ENCODE measurements at regions not wholly inside any gene's neighbourhood (a gene's known extent, or its start where the extent isn't known, plus 50 kb on each side); places are given as distances from the start of the nearest gene placed in this dataset.
"Not testable (repeated sequence)": the region's sequence is repeated elsewhere in the genome, so short reads cannot be mapped to it uniquely, and the experiment has no call there.

DNA sequence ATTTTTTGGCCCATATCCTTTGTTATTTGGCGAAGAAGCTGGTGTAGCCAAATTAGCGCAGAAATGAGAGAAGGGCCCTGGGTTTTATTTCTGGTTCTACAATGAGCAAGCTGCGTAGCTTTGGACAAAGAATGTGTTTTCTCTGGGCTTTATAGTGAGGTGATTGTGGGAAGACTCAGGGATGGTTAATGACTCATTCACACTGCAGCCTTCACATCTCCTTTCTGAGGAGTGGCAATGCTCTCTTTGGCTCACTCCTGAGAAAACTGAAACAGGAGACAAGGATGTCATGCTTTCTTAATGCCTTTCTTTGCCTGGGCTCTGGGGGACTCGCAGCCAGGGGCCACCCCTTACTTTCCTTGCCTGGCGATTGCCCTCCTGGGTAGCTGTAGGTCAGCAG is 271.0 kb upstream of the PODXL start:
- no peaks in the 10 kb centered on the region for H3K27me3 ChIP-seq
- no peak overlapping the region for H3K4me3 ChIP-seq
- DNase-seq, result no peak
- no peaks in the 10 kb centered on the region for H3K9me3 ChIP-seq
- H3K36me3 ChIP-seq, result no peaks in the 10 kb centered on the region

DNA sequence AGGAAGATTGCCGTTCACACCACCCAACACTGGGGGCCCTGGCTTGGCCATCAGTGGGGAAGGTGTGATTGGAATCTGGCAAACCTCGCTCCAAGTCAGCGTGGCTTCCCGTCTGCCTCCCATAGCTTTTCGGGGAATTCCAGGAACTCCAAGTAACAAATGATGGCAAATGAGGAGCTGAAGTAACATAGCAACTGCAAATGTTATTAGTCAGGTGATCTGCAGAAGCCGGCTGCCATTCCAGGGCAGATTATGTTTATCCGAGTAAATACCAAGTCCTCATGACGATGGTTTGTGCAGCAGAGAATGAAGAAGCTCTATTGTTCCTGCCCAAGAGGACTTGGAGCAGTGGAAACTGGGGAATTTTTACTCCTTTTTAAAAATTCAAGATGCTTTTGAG is 270.5 kb upstream of the PODXL start:
- no peak overlapping the region for H3K4me3 ChIP-seq

DNA sequence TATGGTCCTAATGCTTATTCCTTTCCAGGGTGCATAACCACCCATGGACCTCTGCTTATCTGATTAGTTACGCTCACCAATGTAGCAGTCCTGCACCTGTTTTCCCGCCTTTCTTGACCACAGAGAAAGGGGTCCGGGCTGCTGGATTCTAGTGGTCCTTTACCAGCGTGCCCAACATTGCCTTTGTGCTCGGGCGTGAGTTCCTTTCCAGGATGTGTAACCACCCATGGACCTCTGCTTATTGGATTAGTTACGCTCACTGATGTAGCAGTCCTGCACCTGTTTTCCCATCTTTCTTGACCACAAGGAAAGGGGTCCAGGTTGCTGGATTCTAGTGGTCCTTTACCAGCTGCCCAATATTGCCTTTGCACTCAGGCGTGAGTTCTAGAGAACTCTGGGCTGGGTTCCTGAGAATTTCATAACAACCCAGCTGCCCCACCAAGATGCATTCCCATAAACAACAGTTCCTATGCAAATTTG is 267.6 kb upstream of the PODXL start:
- not testable (repeated sequence) for H3K4me3 ChIP-seq, H3K9me3 ChIP-seq, DNase-seq, H3K36me3 ChIP-seq, H3K27me3 ChIP-seq

More for the DNA sequence above, 270.5 kb upstream of the PODXL start:
- DNase-seq, result no peak
- Histone ChIP-seq H3K27me3 (no peaks in the 10 kb centered on the region), H3K36me3 (no peaks in the 10 kb centered on the region), H3K9me3 (no peaks in the 10 kb centered on the region)

DNA sequence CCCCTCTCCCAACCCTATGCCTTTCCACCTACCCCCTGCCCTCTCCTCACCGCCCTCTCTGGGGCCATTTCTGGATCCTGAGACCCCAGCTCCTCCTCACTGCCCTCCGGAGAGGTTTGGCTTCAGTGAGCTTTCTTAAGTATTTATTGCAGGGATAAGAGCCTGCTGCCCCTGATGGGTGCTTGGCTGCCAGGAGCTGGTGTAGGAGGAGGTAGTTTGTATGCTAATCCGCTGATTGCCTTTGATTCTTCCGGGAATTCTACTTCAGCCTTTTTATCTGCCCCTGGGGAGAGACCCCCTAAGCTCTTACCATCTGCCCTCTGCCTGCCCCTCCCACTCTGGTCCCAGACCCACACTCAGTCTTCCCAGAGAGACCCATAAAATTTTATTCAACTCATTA is 263.5 kb upstream of the PODXL start:
- H3K36me3 ChIP-seq, result no peaks in the 10 kb centered on the region
- DNase-seq, result no peak

DNA sequence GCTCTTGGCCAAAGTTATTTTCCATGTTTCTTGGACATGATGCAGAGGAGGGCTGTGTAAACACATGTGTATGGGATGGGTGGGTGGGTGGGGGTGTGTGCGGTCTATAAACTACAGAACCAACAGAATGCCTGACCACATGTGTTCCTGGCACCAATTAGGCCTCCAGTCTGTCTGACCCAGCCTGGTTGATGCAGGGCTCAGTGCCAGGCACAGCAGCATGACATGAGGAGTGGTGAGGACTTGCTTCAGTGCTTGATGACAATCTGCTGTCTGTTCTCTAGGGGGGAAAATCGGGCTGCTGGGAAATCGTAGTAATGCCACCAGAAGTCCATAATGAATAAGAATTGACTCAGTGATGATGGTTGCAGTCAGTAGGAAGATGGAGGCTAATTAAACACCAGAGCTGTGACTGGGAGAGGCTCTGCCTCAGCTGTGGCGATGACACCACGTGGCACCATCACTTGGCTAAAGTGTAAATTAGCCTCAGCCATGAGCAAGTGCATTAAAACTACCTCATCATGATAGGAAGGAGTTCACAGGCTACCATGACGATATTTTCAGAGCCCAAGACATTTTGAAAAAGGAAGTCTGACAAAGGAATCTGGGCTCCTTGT is 260.1 kb upstream of the PODXL start:
- no peaks in the 10 kb centered on the region for H3K36me3 ChIP-seq
- no peak for DNase-seq
- no peaks in the 10 kb centered on the region for H3K9me3 ChIP-seq
- H3K4me3 ChIP-seq, result no peak overlapping the region
- no peaks in the 10 kb centered on the region for H3K27me3 ChIP-seq

More for the DNA sequence above, 263.5 kb upstream of the PODXL start:
- Histone ChIP-seq H3K4me3 (no peak overlapping the region), H3K9me3 (no peaks in the 10 kb centered on the region), H3K27me3 (no peaks in the 10 kb centered on the region)

DNA sequence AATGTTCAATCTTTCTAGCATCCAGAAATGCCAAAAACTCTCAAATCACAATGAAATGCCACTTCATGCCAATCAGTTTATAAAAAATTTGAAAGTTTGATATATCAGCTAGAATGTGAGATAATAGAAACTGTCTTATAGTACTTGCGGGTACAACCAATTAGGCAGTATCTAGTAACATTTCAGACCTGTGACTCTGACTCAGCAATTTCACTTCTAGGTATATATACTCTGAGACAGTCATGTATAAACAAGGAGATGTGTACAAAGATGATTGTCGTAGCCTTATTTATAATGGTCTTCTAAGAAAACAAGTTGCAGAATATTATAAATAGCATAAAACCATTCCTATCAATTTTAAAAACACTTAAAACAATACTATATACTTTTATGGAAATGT is 252.3 kb upstream of the PODXL start:
- Histone ChIP-seq H3K4me3 (no peak overlapping the region), H3K27me3 (no peaks in the 10 kb centered on the region), H3K36me3 (no peaks in the 10 kb centered on the region), H3K9me3 (no peaks in the 10 kb centered on the region)
- DNase-seq, result no peak

DNA sequence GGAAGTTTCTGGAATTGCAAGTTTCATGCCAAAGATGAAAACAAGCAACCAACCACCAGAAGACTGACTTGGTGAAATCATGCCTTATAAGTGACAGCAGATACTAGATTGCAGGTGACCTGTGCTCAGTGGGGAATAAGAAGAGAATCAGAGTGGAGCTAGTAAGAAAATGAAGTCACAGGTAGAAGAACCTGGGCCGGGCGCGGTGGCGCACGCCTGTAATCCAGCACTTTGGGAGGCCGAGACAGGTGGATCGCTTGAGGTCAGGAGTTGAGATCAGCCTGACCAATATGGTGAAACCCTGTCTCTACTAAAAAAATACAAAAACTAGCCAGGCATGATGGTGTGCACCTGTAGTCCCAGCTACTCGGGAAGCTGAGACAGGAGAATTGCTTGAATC is 251.7 kb upstream of the PODXL start:
- H3K27me3 ChIP-seq, H3K36me3 ChIP-seq, H3K4me3 ChIP-seq, DNase-seq, H3K9me3 ChIP-seq: not testable (repeated sequence)

DNA sequence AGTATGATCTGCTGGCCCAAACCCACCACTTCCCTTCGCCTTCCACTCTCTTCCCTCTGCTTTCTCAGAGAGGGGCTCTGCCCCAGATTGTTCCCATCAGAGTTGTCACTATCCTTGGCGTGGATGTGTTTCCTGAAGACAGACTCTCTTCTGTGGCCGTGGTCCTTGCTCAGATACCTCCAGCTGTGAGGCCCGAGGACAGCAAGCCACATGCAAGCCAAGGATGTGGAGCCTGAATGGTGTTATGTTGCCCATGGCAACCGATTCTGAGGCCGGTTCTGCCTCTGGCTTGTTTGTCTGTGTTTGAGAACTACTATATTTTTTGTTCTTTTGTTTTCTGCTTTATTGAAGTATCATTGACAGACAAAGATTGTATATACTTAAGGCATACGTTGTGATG is 247.4 kb upstream of the PODXL start:
- no peak overlapping the region for H3K4me3 ChIP-seq
- no peak for DNase-seq
- no peaks in the 10 kb centered on the region for H3K27me3 ChIP-seq
- H3K9me3 ChIP-seq, result no peaks in the 10 kb centered on the region
- no peaks in the 10 kb centered on the region for H3K36me3 ChIP-seq

DNA sequence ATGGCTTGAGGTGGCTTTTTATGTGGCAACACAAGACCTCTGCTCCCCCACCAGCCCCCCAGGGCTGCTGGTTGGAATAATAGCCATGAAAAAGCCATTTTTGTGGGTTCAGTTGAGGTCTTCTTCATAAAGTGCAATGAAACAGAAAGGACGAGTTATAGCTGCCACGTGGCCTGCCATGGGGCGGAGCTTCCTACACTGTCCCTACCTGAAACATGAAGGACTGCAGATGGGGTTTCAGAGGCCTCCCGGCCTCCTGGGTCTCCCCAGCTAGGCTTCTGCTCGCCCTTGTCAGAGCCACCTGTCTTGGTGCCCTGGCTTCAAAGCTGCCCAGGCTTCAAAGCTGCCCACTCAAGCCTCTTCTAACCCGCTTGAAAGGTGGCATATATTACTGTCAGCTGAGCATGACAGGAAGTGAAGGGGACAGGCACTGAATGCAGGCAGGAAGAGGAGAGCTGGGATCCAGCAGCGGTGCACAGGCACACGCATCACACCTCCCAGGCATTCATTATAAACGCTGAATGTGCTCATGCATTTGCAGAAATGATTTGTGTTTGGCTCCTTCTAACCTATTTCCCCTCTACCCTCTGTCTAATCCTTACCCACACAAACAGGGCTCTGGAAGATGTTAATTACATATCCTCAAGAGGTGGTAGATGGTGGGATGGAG is 245.9 kb upstream of the PODXL start:
- H3K36me3 ChIP-seq, result no peaks in the 10 kb centered on the region
- no peak overlapping the region for H3K4me3 ChIP-seq
- H3K27me3 ChIP-seq, result no peaks in the 10 kb centered on the region
- DNase-seq, result no peak
- H3K9me3 ChIP-seq, result no peaks in the 10 kb centered on the region

DNA sequence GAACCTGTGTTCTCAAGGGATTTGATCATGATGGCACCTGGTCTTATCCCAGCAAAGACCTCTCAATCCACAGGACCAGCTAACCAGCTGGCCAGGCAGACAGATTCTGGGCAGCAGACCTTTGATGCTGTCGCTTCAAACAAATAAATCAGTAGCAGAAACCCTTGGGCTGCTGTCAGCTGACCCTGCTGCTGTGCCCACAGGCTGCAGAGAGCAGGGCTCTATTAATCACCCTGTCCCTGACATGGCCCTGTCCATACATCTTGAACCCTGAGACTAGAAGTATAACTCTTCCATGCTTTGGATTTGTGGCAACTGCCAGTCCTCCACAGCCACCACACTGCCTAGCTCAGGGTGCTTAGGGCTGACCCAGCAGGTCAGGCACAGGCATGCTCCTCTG is 244.1 kb upstream of the PODXL start:
- DNase-seq, result no peak
- Histone ChIP-seq H3K9me3 (no peaks in the 10 kb centered on the region), H3K36me3 (no peaks in the 10 kb centered on the region), H3K27me3 (no peaks in the 10 kb centered on the region), H3K4me3 (no peak overlapping the region)

DNA sequence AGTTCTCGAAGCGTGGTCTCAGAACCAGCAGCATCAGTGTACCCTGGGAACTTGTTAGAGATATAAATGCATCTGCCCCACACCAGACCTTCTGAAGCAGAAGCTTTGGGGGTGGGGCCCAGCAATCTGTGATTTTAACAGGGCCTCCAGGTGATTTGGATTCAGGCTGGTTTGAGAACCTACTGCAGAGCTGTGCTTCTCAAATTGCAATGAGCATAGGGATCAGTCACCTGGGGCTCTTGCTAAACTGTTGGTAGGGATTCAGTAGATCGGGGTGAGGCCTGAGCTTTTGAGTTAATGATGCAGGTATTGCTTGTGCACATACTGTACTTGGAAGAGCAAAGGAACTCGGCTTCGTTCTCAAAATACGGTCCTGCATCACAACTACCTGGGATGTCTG is 243.6 kb upstream of the PODXL start:
- Histone ChIP-seq H3K27me3 (no peaks in the 10 kb centered on the region), H3K36me3 (no peaks in the 10 kb centered on the region), H3K4me3 (no peak overlapping the region), H3K9me3 (no peaks in the 10 kb centered on the region)
- DNase-seq, result no peak

DNA sequence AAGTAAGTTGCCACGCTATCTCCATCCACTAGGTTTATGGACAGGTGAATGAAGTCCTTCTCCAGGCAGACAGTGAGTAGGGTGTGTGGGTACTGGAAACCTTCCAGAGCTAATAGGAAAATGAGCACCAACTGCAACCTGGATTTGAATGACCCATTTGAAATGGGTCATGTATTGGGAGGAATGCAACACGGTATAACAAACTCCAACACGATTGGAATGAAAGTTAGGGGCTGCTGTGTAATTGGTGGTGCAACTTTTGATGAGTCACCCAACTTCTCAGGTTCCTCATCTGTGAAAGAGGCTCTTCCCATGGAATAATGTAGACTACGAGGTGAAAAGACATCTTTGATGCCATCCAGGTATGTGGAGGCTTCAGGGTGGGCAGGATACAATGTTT is 241.4 kb upstream of the PODXL start:
- Histone ChIP-seq H3K4me3 (no peak overlapping the region), H3K36me3 (no peaks in the 10 kb centered on the region), H3K27me3 (no peaks in the 10 kb centered on the region), H3K9me3 (no peaks in the 10 kb centered on the region)
- DNase-seq, result no peak

DNA sequence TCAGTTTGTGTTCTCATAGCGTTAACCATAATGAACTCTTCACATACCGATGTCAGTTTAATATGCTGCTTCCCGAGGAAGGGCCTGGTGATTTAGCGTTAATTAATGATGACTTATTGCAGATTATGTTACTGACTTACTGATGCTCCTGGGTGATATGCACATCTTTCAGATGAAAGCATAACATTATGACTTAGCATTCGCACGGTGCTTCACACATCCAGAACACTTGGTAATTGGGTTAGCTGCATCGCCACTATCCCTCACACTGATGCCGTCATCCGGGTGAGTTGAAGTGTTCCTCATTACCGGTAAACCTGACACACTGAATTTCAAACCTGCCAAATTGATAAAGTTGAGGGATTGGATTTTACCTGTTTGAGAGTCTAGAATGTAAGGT is 239.0 kb upstream of the PODXL start:
- H3K36me3 ChIP-seq, result no peaks in the 10 kb centered on the region
- DNase-seq, result no peak
- H3K27me3 ChIP-seq, result no peaks in the 10 kb centered on the region
- no peaks in the 10 kb centered on the region for H3K9me3 ChIP-seq
- no peak overlapping the region for H3K4me3 ChIP-seq

DNA sequence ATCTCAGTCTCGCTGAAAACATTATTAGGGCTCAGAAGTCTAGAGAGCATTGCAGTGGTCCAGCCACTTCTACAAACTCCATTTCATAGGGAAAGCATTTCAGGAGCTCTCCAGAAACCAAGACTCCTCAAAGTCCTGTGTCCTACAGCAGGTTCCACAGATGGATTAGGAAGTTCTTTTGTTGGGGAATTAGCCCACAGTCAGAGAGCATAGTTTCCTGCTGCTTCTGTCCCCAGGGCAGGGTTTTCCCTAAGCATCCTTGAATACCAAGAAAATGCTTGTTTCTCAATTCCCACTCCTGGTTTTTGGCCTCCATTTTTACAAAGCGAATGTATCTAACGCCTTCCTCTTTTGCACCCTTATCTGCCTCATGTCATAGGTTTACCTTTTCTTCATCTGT is 235.9 kb upstream of the PODXL start:
- H3K4me3 ChIP-seq, result no peak overlapping the region
- H3K9me3 ChIP-seq, result no peaks in the 10 kb centered on the region
- no peaks in the 10 kb centered on the region for H3K27me3 ChIP-seq
- DNase-seq, result no peak
- H3K36me3 ChIP-seq, result no peaks in the 10 kb centered on the region

DNA sequence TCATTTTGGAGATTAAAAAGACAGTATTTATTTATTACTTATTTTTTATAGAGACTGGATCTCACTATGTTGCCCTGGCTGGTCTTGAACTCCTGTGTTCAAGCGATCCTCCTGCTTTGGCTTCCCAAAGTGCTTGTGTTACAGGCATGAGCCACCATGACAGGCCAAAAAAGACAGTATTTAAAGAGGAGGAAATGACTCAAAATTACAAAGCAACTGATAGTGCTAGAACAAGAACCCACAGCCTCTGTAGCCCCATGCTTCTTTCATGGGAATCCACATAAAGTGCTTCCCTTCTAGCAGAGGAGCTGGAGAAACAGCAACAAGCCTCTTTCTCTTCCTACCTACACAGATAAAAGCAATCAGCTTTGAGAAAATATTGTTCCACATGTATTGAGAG is 230.7 kb upstream of the PODXL start:
- Histone ChIP-seq H3K27me3 (no peaks in the 10 kb centered on the region), H3K4me3 (no peak overlapping the region), H3K36me3 (no peaks in the 10 kb centered on the region), H3K9me3 (no peaks in the 10 kb centered on the region)
- DNase-seq, result no peak

DNA sequence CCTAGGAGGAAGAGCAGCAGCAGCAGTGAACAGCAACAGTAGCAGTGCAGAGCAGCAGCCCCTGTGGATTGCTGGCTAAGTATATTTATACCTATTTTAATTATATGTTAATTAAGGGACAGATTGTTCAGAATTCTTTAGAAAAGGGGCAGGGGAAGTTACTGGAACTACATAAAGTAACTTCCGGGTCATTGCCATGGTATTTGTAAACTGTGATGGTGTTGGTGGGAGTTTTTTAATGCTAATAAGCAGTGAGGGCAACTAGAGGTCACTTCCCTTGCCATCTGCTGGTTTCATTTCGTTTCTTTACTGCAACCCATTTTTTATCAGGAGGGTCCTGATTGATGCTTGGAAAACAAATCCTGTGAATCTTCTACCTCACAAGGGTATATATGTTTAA is 229.8 kb upstream of the PODXL start:
- Histone ChIP-seq H3K27me3 (no peaks in the 10 kb centered on the region), H3K4me3 (no peak overlapping the region), H3K36me3 (no peaks in the 10 kb centered on the region), H3K9me3 (no peaks in the 10 kb centered on the region)
- DNase-seq, result no peak

DNA sequence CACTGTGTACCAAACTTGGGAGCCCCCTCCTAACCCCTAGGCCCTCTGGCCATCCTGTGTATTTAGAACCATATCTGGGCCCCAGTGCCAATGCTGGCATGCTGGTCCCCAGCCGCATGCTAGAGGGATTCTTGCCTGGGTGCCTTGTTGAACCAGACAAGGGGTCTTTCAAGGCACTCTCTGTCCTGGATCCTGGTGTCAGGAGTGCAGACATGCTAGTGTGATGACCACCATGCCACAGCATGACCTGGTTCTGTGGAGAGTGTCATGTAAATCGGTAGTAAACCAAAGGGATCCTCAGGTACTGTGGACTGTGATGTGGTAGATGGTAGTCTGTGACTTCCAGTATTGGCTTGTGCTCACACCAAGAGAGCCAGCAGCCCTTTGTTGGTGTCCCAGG is 222.2 kb upstream of the PODXL start:
- H3K27me3 ChIP-seq, result peaks cover 6% of the 10 kb centered on the region; the same call in 1 of the 2 replicates
- H3K9me3 ChIP-seq, result no peaks in the 10 kb centered on the region
- no peak for DNase-seq
- no peaks in the 10 kb centered on the region for H3K36me3 ChIP-seq
- no peak overlapping the region for H3K4me3 ChIP-seq

DNA sequence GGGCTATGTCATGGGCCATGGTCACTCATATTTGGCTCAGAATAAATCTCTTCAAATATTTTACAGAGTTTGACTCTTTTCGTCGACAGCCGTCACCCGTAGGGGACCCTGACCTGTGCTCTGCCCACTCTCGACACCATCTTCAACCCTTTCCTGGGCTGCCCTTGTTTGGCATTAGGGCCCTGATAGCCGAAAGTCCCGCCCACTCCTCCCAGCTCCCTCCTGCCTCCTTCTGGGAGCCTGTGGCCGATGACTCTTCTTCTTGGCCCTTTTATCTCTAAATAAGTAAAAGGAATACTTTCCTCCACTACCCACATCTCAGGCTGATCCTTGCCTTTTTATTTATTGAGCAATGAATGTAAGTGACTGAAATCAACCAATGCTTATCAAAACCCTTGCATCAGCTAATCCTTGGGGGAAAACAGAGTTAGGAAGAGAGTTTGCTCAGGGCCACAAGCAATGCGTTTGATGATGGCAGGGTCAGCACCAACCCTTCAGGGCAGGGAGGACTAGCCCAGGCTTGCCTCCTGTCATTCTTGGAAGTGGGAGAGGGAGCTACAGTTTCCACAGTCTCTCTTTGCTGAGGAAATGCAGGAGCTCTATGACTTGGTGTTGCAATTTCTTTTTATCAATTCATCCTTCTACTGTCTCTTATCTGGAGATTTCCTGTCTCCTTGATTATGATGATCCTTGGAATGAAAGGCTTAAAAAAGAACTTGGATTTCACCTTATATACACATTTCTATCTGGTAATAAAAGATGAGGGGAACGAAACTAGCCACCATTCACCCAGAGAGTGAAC is 218.2 kb upstream of the PODXL start:
- Histone ChIP-seq H3K27me3 (no peaks in the 10 kb centered on the region), H3K4me3 (no peak overlapping the region), H3K36me3 (no peaks in the 10 kb centered on the region), H3K9me3 (no peaks in the 10 kb centered on the region)
- no peak for DNase-seq
